Activated CD4-positive, alpha-beta T cell treated with anti-CD3 and anti-CD28 coated beads for 48 hours (primary cell): ENCODE measurements at regions not wholly inside any gene's neighbourhood (a gene's known extent, or its start where the extent isn't known, plus 50 kb on each side); places are given as distances from the start of the nearest gene placed in this dataset.
"Not testable (repeated sequence)": the region's sequence is repeated elsewhere in the genome, so short reads cannot be mapped to it uniquely, and the experiment has no call there.

ENCODE experiments used
- DNase-seq: peaks from one replicate; pipeline ENCODE4 v3.0.0-alpha.2; 2020

- no peak for DNase-seq
Observed at GRCh38 chr13:38283346-38283745, 66.3 kb upstream of the UFM1 start.

- no peak for DNase-seq
Observed at GRCh38 chr13:38265132-38265497, 84.5 kb upstream of the UFM1 start.

- DNase-seq, result no peak
Observed at GRCh38 chr13:38264363-38265131, 85.1 kb upstream of the UFM1 start.

- DNase-seq, result no peak
Observed at GRCh38 chr13:38262211-38262610, 87.4 kb upstream of the UFM1 start.

GRCh38 chr13:38255600-38255999 is 94.1 kb upstream of the UFM1 start:
- DNase-seq, result no peak

GRCh38 chr13:38239874-38240273 is 109.8 kb upstream of the UFM1 start:
- no peak for DNase-seq

GRCh38 chr13:38228322-38228721 is 121.3 kb upstream of the UFM1 start:
- no peak for DNase-seq

- no peak for DNase-seq
Observed at GRCh38 chr13:38226496-38226895, 123.2 kb upstream of the UFM1 start.

- DNase-seq, result no peak
Observed at GRCh38 chr13:38223089-38223488, 126.6 kb upstream of the UFM1 start.

- not testable (repeated sequence) for DNase-seq
Observed at GRCh38 chr13:38221120-38221519, 128.5 kb upstream of the UFM1 start.

- DNase-seq, result no peak
Observed at GRCh38 chr13:38216181-38216580, 133.5 kb upstream of the UFM1 start.

- DNase-seq, result no peak
Observed at GRCh38 chr13:38213314-38213713, 136.3 kb upstream of the UFM1 start.

GRCh38 chr13:38210928-38211596 is 138.6 kb upstream of the UFM1 start:
- no peak for DNase-seq

- DNase-seq, result no peak
Observed at GRCh38 chr13:38204556-38204955, 145.1 kb upstream of the UFM1 start.

GRCh38 chr13:38202740-38203139 is 146.9 kb upstream of the UFM1 start:
- peak; percentile 7 for DNase-seq

GRCh38 chr13:38191016-38191415 is 158.6 kb upstream of the UFM1 start:
- DNase-seq, result no peak

GRCh38 chr13:38180670-38181069 is 169.0 kb upstream of the UFM1 start:
- DNase-seq, result no peak

- DNase-seq, result no peak
Observed at GRCh38 chr13:38180126-38180525, 169.5 kb upstream of the UFM1 start.

GRCh38 chr13:38176664-38177063 is 173.0 kb upstream of the UFM1 start:
- no peak for DNase-seq

- DNase-seq, result no peak
Observed at GRCh38 chr13:38173403-38173802, 176.2 kb upstream of the UFM1 start.

GRCh38 chr13:38167164-38167822 is 182.4 kb upstream of the UFM1 start:
- no peak for DNase-seq

GRCh38 chr13:38166116-38166515 is 183.5 kb upstream of the UFM1 start:
- DNase-seq, result no peak

- no peak for DNase-seq
Observed at GRCh38 chr13:38160131-38160530, 189.5 kb upstream of the UFM1 start.

- DNase-seq, result no peak
Observed at GRCh38 chr13:38159710-38160109, 189.9 kb upstream of the UFM1 start.
